ENCODE measurements at regions not wholly inside any gene's neighbourhood (a gene's known extent, or its start where the extent isn't known, plus 50 kb on each side); places are given as distances from the start of the nearest gene placed in this dataset.
"Not testable (repeated sequence)": the region's sequence is repeated elsewhere in the genome, so short reads cannot be mapped to it uniquely, and the experiment has no call there.

- not testable (repeated sequence) for DNase-seq (ENCODE audit: low spot score)
- peak; percentile 45 for ATAC-seq (ENCODE audit: low FRiP score)
Observed at GRCh38 chr21:5013455-5014304, 5507.7 kb upstream of the TPTE start.

- DNase-seq (ENCODE audit: low spot score), result not testable (repeated sequence)
- peak; percentile 66 for ATAC-seq (ENCODE audit: low FRiP score)
Observed at GRCh38 chr21:5015187-5015586, 5506.2 kb upstream of the TPTE start.

- ATAC-seq (ENCODE audit: low FRiP score); DNase-seq (ENCODE audit: low spot score): not testable (repeated sequence)
Observed at GRCh38 chr21:5019120-5019519, 5502.3 kb upstream of the TPTE start.

- not testable (repeated sequence) for DNase-seq (ENCODE audit: low spot score)
- ATAC-seq (ENCODE audit: low FRiP score), result peak; percentile 34
Observed at GRCh38 chr21:5021815-5022214, 5499.6 kb upstream of the TPTE start.

GRCh38 chr21:5022254-5022653 lies 5499.1 kb upstream of the TPTE start:
- DNase-seq (ENCODE audit: low spot score), result not testable (repeated sequence)
- peak; percentile 74 for ATAC-seq (ENCODE audit: low FRiP score)

GRCh38 chr21:5022748-5023147 lies 5498.6 kb upstream of the TPTE start:
- DNase-seq (ENCODE audit: low spot score), result not testable (repeated sequence)
- peak; percentile 80 for ATAC-seq (ENCODE audit: low FRiP score)

- ATAC-seq (ENCODE audit: low FRiP score); DNase-seq (ENCODE audit: low spot score): not testable (repeated sequence)
Observed at GRCh38 chr21:5035147-5035546, 5486.2 kb upstream of the TPTE start.

- DNase-seq (ENCODE audit: low spot score); ATAC-seq (ENCODE audit: low FRiP score): not testable (repeated sequence)
Observed at GRCh38 chr21:5035587-5035986, 5485.8 kb upstream of the TPTE start.

GRCh38 chr21:5037606-5038331 lies 5483.6 kb upstream of the TPTE start:
- DNase-seq (ENCODE audit: low spot score); ATAC-seq (ENCODE audit: low FRiP score): not testable (repeated sequence)

- DNase-seq (ENCODE audit: low spot score); ATAC-seq (ENCODE audit: low FRiP score): not testable (repeated sequence)
Observed at GRCh38 chr21:5039926-5040325, 5481.5 kb upstream of the TPTE start.

GRCh38 chr21:5042583-5042982 lies 5478.8 kb upstream of the TPTE start:
- ATAC-seq (ENCODE audit: low FRiP score); DNase-seq (ENCODE audit: low spot score): not testable (repeated sequence)

GRCh38 chr21:5044812-5045211 lies 5476.6 kb upstream of the TPTE start:
- ATAC-seq (ENCODE audit: low FRiP score), result not testable (repeated sequence)

GRCh38 chr21:5051303-5052018 lies 5469.9 kb upstream of the TPTE start:
- not testable (repeated sequence) for ATAC-seq (ENCODE audit: low FRiP score); DNase-seq (ENCODE audit: low spot score)

More at GRCh38 chr21:5044812-5045211, 5476.6 kb upstream of the TPTE start:
- DNase-seq (ENCODE audit: low spot score), result not testable (repeated sequence)

GRCh38 chr21:5055027-5055754 lies 5466.2 kb upstream of the TPTE start:
- not testable (repeated sequence) for ATAC-seq (ENCODE audit: low FRiP score); DNase-seq (ENCODE audit: low spot score)

- not testable (repeated sequence) for DNase-seq (ENCODE audit: low spot score); ATAC-seq (ENCODE audit: low FRiP score)
Observed at GRCh38 chr21:5055996-5056962, 5465.1 kb upstream of the TPTE start.

- DNase-seq (ENCODE audit: low spot score); ATAC-seq (ENCODE audit: low FRiP score): not testable (repeated sequence)
Observed at GRCh38 chr21:5057077-5057476, 5464.3 kb upstream of the TPTE start.

- ATAC-seq (ENCODE audit: low FRiP score); DNase-seq (ENCODE audit: low spot score): not testable (repeated sequence)
Observed at GRCh38 chr21:5060364-5061083, 5460.9 kb upstream of the TPTE start.
